NCI-H345 treated with DMSO at 0.1 percent for 48 hours (cell line): ENCODE measurements at regions not wholly inside any gene's neighbourhood (a gene's known extent, or its start where the extent isn't known, plus 50 kb on each side); places are given as distances from the start of the nearest gene placed in this dataset.

Experiments used
- DNase-seq: peaks from one replicate; lab custom pipeline; 2025; ENCODE audit not compliant: unreplicated experiment; lab: John Stamatoyannopoulos, UW

DNA sequence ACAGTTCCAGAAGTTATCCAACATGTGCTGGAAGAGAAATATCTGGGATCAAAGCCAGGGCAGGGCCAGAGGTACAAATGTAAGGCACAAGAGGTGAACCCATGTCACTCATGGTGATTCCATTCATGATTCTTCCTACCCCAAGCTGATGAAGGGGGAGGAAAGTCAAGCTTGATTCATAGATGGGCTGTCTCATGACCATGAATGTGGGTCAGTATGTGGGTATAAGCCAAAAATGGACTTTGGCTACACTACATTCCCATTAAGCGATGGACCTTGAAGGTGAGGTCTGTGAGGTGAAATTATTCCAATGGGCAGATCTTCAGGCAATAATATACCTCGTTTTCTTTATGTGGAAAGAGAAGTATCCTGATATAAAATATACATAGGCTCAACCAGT lies 217.1 kb downstream of the BTG1 start:
- DNase-seq = no peak

GRCh38 chr12:91926848-91927247 lies 218.8 kb downstream of the BTG1 start:
- DNase-seq = peak; percentile 63

GRCh38 chr12:91924827-91925226 lies 220.8 kb downstream of the BTG1 start:
- no peak for DNase-seq

- no peak for DNase-seq
Observed at GRCh38 chr12:91923864-91924263, 221.8 kb downstream of the BTG1 start.

DNA sequence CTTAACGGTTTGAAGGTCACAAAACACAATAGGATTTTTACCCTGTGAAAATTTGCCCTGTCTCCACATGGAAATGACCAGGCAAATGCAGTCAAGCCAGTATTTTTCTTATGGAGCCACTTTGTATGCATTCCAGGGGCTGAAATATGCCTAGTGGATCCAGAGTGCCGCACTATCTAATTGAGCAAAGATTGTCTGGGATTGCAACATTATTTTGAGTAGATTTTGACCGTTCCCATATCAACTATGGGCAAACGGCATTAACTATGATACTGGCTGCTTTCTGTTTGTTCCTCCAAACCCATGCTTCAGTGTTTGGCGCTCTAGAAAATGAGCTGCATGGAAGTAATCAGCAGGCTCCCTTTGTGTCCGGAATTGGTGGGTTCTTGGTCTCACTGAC lies 223.0 kb downstream of the BTG1 start:
- no peak for DNase-seq

DNA sequence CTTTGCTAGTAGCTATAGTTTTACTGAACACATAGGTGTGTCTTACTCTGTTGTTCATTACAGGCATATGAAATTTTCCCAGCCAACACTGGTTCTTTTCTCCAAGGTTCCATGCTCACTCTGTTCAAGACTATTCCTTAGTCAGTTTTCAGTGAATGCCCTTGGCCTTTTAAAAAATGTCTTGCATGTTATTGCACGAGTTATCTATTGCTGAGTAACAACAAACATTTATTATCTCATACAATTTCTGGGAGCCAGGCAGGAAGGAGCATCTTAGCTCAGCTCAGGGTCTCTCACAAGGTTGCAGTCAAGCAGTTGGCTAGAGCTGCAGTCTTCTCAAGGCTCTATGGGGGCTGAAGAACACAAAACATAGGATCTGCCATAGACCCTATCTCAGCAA lies 223.5 kb downstream of the BTG1 start:
- DNase-seq = no peak

DNA sequence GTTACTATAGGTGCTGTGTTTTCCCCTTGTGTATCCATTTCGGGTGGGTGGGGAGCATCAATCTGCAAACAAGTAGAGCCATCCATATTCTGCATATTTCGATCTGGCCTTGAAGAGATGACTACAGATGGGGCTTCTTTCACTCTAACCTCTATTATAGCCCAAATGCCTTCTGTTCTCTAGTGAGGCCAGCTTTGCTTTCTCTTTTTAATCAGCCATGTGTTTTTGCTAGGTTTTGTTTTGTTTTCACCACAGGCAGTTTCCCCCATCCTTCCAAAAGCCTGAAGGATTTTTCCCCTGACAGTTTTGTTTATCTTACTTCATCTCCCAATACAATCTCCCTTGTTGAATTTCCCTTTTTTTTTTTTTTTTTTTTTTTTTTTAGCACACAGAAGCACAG lies 224.1 kb downstream of the BTG1 start:
- no peak for DNase-seq

- no peak for DNase-seq
Observed at GRCh38 chr12:91920741-91921140, 224.9 kb downstream of the BTG1 start.

DNA sequence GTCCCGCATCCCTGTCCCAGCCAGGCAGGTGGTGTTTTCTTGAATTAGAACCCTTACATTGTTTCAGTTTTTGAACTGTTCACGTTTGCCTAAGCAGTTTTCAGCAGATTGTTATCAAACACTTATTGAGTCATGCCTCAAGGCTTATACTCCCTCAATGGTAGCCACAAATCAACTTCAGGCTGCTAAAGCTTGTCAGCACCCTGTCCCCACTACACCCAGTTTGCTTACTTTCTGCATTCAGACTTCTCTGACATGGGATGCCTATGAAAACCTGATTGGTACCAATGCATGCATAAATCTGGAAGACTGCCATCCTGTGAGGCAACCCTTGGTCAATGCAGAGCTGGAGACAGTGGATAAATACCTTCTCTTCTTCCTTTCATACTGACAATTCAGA lies 225.4 kb downstream of the BTG1 start:
- DNase-seq = peak; percentile 22

DNA sequence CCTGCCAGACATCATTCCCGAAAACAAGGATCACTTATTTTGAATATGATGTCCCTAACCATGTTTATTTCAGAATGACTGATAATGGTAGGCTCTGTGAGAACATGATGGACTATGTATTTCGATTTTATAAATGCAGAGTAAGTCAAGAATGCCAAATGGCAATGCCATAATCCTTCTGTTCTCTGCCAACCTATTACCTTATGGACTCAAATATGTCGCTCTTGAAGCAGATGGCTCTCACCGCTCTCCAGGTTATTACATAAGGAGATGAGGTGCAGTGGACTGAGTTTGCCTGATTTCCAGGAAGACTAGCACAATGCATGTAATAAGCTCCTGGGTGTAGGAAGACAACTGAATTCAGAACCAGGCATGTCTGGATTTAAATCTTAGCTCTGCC lies 227.2 kb downstream of the BTG1 start:
- DNase-seq = no peak

GRCh38 chr12:91914701-91915100 lies 230.9 kb downstream of the BTG1 start:
- no peak for DNase-seq

GRCh38 chr12:91913651-91914050 lies 232.0 kb downstream of the BTG1 start:
- no peak for DNase-seq

GRCh38 chr12:91913124-91913523 lies 232.5 kb downstream of the BTG1 start:
- no peak for DNase-seq

GRCh38 chr12:91912178-91912577 lies 233.5 kb downstream of the BTG1 start:
- no peak for DNase-seq

DNA sequence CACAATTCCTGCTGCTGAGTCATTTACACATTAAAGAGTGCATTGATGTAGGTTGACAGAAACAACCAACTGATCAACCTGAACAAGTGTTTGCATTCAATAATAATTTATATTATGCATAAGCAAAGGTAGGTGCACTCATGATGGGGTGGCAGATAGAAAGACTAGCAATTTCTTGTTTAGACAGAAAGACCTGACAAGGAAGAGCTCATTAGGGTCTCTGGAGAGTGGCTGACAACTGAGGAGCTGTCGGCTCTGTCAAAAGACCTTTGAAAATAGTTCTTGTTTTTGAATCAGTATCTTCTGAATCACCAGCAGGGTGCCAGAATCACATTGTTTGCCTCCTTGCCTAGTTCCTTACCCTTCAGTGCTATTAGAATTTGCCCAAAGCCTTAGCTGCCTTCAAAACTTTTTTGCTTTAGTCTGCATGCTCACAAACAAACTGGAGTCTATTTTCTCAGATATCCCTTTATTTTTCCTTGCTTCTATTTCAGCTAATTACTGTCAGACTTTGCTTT lies 234.7 kb downstream of the BTG1 start:
- DNase-seq = no peak

GRCh38 chr12:91902860-91903683 lies 242.6 kb downstream of the BTG1 start:
- DNase-seq = no peak

DNA sequence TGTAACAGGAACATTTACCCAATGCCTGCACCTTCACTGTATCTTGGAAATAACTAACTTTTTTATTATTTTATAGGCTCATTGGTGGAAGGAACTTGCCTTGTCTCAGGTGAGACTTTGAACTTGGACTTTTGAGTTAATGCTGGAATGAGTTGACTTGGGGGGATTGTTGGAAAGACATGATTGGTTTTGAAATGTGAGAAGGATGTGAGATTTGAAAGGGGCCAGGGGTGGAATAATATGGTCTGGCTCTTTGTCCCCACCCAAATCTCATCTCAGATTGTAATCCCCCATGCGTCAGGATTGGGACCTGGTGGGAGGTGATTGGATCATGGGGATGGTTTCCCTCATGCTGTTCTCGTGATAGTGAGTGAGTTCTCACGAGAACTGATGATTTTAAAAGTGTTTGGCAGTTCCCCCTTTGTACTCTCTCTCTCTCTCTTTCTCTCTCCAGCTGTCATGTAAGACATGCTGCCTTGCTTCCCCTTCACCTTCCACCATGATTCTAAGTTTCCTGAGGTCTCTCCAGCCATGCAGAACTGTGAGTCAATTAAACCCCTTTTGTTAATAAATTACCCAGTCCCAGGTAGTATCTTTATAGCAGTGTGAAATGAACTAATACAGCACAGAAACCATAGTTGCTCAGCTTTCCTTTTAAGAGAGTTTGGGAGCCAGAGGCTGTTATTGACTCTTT lies 244.1 kb downstream of the BTG1 start:
- no peak for DNase-seq

DNA sequence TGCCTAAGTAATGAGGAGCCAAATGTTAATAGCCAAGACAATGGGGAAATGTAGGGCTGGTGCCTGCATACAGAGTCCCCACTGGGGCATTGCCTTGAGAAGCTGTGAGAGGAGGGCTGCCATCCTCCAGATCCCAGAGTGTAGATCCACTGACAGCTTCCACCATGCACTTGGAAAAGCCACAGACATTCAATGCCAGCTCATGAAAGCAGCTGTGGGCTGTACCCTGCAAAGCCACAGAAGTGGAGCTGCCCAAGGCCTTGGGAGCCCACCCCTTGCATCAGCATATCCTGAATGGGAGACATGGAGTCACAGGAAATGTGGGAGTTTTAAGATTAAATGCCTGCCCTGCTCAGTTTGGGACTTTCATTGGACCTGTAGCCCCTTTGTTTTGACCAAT lies 244.7 kb downstream of the BTG1 start:
- no peak for DNase-seq

GRCh38 chr12:91899056-91899455 lies 246.6 kb downstream of the BTG1 start:
- DNase-seq = no peak

DNA sequence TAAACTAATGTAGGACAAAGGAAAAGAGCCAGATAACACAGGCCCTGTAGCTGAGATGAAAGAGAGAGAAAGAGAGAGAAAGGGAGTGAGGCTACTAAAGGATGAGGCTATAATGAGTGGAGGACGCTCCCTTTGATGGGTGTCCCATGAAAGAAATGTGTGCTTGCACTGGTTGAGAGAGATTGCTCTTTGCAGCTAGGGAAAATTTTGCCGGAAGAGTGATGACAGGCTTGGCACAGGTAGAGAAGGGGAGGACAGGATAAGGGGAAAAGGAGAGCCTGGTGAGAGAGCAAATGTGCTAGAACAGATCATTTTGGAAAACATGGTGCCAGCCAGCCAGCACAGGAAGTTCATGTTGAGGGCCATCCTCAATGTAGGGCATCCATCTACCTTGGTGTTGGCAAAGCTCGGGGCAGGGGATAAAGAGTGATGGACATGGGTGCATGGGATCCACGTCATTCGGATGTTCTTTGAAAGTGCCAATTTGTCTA lies 248.6 kb downstream of the BTG1 start:
- no peak for DNase-seq

DNA sequence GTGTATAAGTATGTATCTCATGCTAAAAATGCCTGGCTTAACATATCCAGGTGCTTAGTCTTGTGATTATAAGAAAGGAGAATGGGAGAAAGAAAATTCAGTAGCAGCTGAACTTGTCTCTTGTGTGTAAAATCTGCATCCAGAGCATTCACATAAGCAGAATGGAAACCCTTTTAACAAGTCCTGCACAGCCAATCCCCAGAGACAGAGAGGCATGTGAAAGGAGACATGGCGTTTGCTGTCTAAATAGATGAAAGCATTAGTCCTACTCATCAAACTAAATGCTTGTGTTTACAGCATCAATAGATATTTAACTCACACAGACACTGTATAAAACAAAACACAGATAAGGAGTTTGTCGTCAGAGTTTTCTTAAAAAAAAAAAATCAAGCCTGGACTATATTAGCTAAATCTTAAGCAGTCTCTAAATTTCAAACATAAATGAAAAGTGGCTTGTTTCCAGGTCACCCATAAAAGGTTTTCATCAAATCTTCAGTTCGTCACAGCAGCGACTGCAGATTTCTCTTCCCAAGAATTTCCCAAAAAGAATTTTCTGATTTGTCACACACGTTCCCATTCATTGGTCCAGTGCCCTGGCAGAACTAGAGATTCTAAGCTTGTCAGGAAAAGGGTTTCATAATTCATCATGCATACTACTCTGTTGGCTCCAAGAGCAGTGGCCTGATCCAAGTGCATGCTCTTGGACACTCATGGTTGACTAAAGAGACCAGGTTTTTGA lies 249.2 kb downstream of the BTG1 start:
- no peak for DNase-seq

DNA sequence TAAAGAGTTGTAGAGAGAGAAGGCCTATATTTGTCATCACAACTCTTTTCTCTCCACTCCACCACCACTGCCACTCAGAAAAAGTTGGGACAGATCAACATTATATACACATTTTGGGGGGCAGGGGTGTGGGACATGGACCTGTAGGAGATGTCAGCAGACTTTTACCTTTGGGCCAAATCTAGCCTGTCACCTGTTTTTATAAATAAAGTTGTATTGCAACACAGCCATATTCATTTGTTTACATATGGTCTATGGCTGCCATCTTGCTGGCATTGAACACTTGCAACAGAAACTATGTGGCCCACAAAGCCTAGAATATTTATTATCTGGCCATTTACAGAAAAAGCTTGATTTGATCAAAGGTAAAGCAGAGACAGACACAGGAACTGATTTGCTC lies 250.7 kb downstream of the BTG1 start:
- DNase-seq = no peak
